LoVo (cell line): ENCODE measurements at regions not wholly inside any gene's neighbourhood (a gene's known extent, or its start where the extent isn't known, plus 50 kb on each side); places are given as distances from the start of the nearest gene placed in this dataset.

Source experiments
- DNase-seq: peaks from one replicate; pipeline ENCODE4 v3.0.0-alpha.2; 2016; ENCODE audit warnings: low spot score

- no peak for DNase-seq
Observed at GRCh38 chr2:12284487-12284886, 432.2 kb upstream of the TRIB2 start.

- DNase-seq = no peak
Observed at GRCh38 chr2:12286347-12286746, 430.4 kb upstream of the TRIB2 start.

- no peak for DNase-seq
Observed at GRCh38 chr2:12287220-12287751, 429.4 kb upstream of the TRIB2 start.

DNA sequence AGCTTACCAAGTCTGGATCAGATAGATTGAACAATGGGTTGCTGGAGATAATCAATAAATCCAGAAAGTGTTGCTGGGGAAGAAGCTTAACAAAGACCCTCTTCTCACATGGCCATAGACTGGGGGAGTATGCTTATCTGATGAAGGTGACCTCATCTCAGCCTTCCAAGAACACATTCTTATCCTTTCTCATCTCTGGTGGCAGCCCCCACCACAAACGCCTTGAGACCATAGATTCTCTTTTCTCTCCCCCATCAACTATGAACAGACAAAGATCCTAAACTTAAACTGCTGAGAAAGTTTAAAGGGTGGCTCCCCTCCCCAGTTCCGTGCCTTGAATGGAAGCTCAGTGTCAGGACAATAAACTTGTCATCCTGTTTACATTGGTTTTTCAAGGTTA is 428.7 kb upstream of the TRIB2 start:
- DNase-seq = no peak

DNA sequence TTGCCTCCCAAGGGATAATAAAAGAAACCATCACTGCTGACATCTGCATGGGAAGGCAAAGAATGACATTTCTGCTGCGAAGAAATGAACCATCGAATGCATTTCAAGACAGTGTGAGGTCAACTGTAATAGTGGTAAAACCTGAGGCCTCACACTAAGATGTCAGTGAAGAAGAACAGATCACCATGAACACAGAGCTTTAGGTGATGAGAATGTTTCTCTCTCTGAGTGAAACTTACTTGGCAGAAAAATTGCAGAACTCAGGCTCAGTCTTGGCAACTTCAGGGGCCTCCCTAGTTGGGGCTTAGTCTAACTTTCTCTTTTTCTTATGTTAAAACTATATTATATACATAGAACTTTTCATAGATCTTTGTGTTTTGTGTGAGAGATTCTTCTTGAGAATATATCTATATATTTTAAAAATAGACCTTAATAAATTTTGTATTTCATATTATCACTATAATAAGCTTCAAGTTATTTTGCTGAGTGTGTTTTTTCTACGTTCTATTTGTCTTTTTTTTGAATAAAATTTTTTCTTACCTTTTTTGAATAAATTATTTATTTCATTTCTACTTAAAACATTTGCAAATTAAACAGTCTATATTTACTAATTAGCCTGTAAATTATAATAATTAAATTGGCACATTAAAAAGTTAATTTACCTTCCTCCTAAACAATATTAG is 427.5 kb upstream of the TRIB2 start:
- no peak for DNase-seq

- DNase-seq = no peak
Observed at GRCh38 chr2:12291303-12291702, 425.4 kb upstream of the TRIB2 start.

- DNase-seq = no peak
Observed at GRCh38 chr2:12293874-12294273, 422.9 kb upstream of the TRIB2 start.

- no peak for DNase-seq
Observed at GRCh38 chr2:12295856-12296519, 420.7 kb upstream of the TRIB2 start.

DNA sequence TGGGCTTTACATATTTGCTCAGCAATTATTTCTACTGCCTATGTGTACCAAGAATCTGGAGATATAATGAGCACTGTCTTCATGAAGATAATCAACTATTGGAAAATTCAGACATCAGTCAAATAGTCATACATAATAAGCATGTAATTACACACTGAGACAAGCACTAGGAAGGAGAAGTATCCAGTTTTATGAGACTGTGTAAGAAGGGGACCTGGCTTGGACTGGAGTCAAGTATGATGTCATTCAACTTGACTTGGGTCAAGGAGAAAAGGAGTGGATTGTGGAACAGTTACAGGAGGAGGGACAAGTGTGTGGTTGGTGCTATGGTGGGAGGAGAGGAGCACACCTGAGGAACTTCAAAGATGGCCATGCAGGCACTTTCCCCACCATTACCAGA is 419.8 kb upstream of the TRIB2 start:
- no peak for DNase-seq

- no peak for DNase-seq
Observed at GRCh38 chr2:12298352-12298751, 418.4 kb upstream of the TRIB2 start.

DNA sequence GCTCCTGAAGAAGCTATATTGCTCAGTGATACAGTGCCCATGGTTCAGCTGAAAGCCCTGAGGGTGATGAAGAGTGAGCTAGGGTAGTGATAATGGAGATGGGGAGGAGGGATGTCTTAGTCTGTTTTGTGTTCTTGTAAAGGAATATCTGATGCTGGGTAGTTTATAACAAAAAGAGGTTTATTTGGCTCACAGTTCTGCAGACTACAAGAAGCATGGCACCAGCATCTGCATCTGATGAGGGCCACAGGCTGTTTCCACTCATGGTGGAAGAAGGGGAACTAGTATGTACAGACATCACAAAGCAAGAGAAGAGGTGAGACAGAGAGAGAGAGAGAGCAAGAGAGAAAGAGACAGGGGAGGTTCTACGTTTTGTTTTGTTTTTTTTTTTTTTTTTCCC is 417.3 kb upstream of the TRIB2 start:
- no peak for DNase-seq

GRCh38 chr2:12300019-12300602 is 416.6 kb upstream of the TRIB2 start:
- DNase-seq = no peak

GRCh38 chr2:12300927-12301326 is 415.8 kb upstream of the TRIB2 start:
- no peak for DNase-seq

GRCh38 chr2:12302140-12302539 is 414.6 kb upstream of the TRIB2 start:
- DNase-seq = no peak

- no peak for DNase-seq
Observed at GRCh38 chr2:12302691-12303090, 414.0 kb upstream of the TRIB2 start.

GRCh38 chr2:12303181-12304030 is 413.3 kb upstream of the TRIB2 start:
- peak; percentile 13 for DNase-seq

- no peak for DNase-seq
Observed at GRCh38 chr2:12304564-12305171, 412.1 kb upstream of the TRIB2 start.

- DNase-seq = no peak
Observed at GRCh38 chr2:12305931-12306330, 410.8 kb upstream of the TRIB2 start.

- DNase-seq = no peak
Observed at GRCh38 chr2:12310399-12310798, 406.3 kb upstream of the TRIB2 start.

DNA sequence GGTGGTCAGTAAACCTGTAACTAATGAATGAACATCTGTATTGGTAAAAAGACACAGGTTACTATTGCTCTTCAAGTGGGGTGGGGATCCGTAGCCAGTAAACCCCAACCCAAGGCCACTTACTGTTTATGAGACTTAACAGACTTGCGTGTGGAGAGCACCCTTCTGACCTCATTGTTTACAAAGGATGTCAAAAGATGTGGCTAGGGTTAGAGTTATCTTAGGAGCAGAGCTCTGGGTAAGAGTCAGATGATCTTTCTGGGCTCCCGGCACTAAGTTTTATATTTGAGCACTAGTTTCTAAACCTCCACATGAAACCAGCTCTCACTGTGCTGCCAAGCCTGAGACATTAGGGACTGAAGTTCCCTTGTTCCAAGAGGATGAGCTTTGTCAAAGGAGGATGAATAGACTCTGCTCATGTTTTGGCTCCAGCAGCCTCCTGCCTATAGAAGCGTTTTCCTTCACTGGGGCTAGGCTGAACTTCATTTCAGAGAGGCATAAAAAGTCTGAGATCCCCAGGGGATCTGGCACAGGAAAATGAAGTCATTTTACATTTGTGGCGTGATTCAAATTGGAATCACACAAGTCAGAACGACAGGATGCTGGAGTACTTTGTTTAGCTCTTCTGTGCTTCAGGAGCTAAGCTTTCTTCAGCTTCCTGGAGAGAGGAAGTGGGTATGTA is 403.1 kb upstream of the TRIB2 start:
- DNase-seq = no peak

- no peak for DNase-seq
Observed at GRCh38 chr2:12314127-12314760, 402.5 kb upstream of the TRIB2 start.
